GM12892 (cell line): ENCODE measurements at regions not wholly inside any gene's neighbourhood (a gene's known extent, or its start where the extent isn't known, plus 50 kb on each side); places are given as distances from the start of the nearest gene placed in this dataset.

Source experiments
- POLR2A ChIP-seq: IDR thresholded peaks from 2 replicates; pipeline ENCODE4 v1.6.1; 2011; ENCODE audit warnings: low read depth, low read length, control low read depth
- POLR2AphosphoS5 ChIP-seq: IDR thresholded peaks from 2 replicates; pipeline ENCODE4 v1.6.1; 2011; ENCODE audit warnings: low read depth, low read length, control low read depth

DNA sequence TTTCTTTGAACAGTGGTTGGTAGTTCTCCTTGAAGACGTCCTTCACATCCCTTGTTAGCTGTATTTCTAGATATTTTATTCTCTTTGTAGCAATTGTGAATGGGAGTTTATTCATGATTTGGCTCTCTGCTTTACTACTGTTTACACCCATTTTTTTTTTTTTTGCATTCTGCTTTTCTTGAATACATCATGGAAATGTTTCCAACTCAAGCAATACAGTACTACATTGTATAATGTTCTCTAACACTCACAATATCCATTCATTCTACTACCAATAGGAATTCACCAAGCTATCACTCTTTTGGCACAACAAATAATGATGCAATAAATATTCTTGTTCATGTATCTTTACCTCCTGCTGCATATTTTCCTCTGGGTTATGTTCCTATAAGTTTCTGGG, 801.7 kb downstream of the NTRK3 start:
- TF ChIP-seq POLR2AphosphoS5 (no peak), POLR2A (no peak)
